HFF-Myc (cell line): ENCODE measurements at regions not wholly inside any gene's neighbourhood (a gene's known extent, or its start where the extent isn't known, plus 50 kb on each side); places are given as distances from the start of the nearest gene placed in this dataset.

Experiments used
- DNase-seq: peaks from one replicate; pipeline ENCODE4 v3.0.0-alpha.2; 2011; ENCODE audit warnings: low read depth; ENCODE audit errors: extremely low read depth
- H3K4me3 ChIP-seq: replicated peaks from 2 replicates; pipeline ENCODE4 v1.5.1; 2011; ENCODE audit warnings: low read depth, mild to moderate bottlenecking, control low read depth, low read length
- CTCF ChIP-seq: IDR thresholded peaks from 2 replicates; pipeline ENCODE4 v1.5.1; 2012; ENCODE audit warnings: mild to moderate bottlenecking, low read depth, low read length, control low read depth; ENCODE audit errors: missing control alignments

- no peak for TF ChIP-seq CTCF
- no peak overlapping the region for H3K4me3 ChIP-seq
- DNase-seq: no peak
These were observed 560.2 kb upstream of the CLINT1 start for GRCh38 chr5:158419186-158419585.

DNA sequence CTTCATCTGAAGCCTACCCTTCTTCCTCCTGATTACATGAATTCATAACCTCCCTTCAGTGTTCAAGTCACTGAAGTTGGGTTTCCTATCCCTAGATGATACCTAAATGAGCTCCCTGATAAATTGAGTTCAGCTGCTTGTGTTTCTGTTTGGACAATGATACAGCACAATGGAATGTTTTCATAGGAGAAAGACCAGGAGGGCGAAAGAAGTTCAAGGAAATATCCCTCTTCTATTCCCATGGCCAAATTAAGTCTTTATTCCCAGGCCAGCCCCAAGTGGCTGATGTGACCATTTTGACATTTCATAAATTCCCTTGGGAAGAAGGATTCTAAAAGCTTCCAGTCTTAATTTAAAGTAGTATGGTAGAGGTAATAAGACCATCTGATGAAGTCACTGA is 555.8 kb upstream of the CLINT1 start:
- no peak for TF ChIP-seq CTCF
- no peak overlapping the region for H3K4me3 ChIP-seq
- peak; percentile 51 for DNase-seq

- no peak for TF ChIP-seq CTCF
- H3K4me3 ChIP-seq: no peak overlapping the region
- no peak for DNase-seq
These were observed 555.4 kb upstream of the CLINT1 start for GRCh38 chr5:158414333-158414762.

DNA sequence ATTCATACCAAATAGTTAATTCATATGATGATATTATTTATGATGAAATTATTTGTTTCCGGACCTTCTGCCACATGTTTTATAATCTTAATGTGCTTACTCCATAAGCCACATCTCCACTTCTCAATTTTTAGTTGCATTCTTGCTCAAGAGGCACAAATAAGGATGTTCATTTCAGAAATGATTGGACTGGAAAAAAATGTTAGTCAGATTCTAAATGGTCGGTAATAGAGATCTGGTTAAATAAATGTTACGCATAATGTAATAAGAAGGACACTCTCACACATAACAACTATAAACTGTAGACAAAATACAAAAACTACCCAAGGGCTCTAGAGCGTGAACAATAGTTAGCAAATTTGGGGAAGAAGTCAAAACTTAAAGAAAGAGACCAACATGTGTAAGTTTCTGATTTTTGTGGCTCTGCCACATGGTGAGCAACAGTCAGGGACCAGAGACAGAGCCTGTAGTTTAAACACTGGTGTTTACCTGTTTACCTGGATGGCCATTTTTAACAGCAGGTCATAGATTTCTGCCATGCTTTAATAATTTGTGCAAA is 554.3 kb upstream of the CLINT1 start:
- no peak overlapping the region for H3K4me3 ChIP-seq
- no peak for TF ChIP-seq CTCF
- DNase-seq: no peak

DNA sequence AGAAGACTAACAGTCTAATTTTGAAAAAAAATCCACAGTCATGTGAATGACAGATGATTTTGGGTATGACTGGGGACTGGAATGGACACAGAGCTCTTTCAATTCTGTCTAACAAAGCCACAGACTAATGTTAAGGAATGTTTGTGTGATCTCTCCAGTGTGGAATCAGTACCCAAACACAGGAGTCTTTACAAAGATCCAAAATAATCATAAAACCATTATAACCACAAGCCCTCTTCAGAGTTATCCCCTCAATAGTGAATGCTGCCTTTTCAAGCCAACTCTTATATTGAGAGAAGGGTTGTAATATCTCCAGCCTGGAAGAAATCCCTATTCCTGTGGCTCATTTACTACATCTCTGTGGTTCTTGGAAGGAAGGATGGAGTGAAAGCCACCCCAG is 552.0 kb upstream of the CLINT1 start:
- TF ChIP-seq CTCF: no peak
- no peak for DNase-seq
- no peak overlapping the region for H3K4me3 ChIP-seq

GRCh38 chr5:158409507-158409906 is 550.6 kb upstream of the CLINT1 start:
- H3K4me3 ChIP-seq: no peak overlapping the region
- no peak for TF ChIP-seq CTCF
- DNase-seq: no peak

DNA sequence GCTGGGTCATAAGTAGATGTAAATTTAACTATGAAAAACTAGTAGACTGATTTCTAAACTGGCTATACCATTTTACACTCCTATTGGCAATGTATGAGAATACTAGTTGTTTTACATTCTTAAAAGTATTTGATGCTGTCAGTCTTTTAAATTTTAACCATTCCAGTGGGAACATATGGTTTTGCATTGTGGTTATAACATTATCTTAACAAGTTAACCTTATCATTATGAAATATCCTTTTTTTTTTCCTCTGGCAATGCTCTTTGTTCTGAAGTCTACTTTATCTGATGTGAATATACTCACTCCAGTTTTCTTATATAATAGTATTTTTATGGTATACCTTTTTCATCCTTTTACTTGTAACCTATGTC is 548.9 kb upstream of the CLINT1 start:
- no peak for TF ChIP-seq CTCF
- no peak for DNase-seq
- H3K4me3 ChIP-seq: no peak overlapping the region
